PC-3 (cell line): ENCODE measurements at regions not wholly inside any gene's neighbourhood (a gene's known extent, or its start where the extent isn't known, plus 50 kb on each side); places are given as distances from the start of the nearest gene placed in this dataset.

Source experiments
- EZH2 ChIP-seq: fragments of 300-600 bp; sonication (generic); IDR thresholded peaks from one replicate; pipeline ENCODE4 v1.6.1; 2017; ENCODE audit warnings: antibody characterized with exemption, mild to moderate bottlenecking, low read length; ENCODE audit not compliant: unreplicated experiment
- TF ChIP-seq, protein P1 (sequence below): fragments of 300-600 bp; sonication (generic); conservative IDR thresholded peaks from 2 replicates; pipeline ENCODE4 v1.5.1; 2017; ENCODE audit warnings: antibody characterized with exemption, low read depth, mild to moderate bottlenecking, low read length

DNA sequence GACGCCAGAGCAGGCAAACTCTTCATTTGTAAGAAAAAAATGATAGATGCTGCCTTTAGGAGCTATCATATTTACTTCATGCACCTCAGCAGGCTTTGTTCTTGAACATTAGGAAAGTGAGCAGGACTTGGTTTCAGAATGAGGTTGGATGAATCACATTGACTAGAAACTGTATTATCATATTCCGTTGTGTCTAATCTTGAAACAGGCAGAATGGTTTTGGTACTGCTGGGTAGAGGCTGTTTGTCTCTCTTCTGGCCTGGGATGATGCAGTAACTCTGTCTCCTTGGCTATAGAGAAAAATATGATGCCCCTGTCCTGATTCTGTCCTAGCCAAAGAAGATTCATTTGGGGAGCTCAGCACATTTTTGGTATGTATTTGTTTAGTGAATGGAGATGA lies 344.2 kb upstream of the GRM7 start:
- TF ChIP-seq, protein P1, sequence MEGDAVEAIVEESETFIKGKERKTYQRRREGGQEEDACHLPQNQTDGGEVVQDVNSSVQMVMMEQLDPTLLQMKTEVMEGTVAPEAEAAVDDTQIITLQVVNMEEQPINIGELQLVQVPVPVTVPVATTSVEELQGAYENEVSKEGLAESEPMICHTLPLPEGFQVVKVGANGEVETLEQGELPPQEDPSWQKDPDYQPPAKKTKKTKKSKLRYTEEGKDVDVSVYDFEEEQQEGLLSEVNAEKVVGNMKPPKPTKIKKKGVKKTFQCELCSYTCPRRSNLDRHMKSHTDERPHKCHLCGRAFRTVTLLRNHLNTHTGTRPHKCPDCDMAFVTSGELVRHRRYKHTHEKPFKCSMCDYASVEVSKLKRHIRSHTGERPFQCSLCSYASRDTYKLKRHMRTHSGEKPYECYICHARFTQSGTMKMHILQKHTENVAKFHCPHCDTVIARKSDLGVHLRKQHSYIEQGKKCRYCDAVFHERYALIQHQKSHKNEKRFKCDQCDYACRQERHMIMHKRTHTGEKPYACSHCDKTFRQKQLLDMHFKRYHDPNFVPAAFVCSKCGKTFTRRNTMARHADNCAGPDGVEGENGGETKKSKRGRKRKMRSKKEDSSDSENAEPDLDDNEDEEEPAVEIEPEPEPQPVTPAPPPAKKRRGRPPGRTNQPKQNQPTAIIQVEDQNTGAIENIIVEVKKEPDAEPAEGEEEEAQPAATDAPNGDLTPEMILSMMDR = no peak
- TF ChIP-seq EZH2 = no peak
